NCI-H226 (cell line): ENCODE measurements at regions not wholly inside any gene's neighbourhood (a gene's known extent, or its start where the extent isn't known, plus 50 kb on each side); places are given as distances from the start of the nearest gene placed in this dataset.
"Not testable (repeated sequence)": the region's sequence is repeated elsewhere in the genome, so short reads cannot be mapped to it uniquely, and the experiment has no call there.

Source experiments
- DNase-seq: peaks from one replicate; pipeline ENCODE4 v3.0.0-alpha.2; 2015

DNA sequence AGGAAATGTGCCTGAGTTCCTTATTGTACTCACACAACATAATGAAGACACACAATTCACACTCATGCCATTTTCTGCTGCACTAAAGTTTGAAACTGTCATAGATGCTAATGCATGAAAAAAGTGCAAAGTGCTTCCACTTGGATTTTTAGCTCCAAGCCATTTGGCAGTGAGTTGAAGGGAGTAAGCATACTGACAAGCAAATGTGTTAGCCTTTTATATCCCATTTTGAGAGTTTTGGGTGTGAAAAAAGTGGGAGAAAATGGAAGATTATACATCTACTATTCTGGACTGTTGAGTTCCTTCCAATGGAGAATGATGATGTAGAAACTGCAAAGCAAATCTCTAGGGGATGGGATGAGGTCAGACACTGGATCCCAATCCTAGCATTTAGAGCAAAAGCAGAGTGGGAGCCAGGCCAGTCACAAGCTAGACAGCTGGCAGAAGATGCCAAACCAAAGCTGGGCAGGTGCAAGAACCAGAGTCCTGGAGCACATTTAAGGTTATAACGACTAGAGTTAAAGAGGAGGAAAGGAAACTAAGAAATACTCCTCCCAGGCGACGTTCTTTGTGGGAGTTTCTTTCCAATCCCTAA, 216.8 kb downstream of the FBXO8 start:
- DNase-seq: no peak

DNA sequence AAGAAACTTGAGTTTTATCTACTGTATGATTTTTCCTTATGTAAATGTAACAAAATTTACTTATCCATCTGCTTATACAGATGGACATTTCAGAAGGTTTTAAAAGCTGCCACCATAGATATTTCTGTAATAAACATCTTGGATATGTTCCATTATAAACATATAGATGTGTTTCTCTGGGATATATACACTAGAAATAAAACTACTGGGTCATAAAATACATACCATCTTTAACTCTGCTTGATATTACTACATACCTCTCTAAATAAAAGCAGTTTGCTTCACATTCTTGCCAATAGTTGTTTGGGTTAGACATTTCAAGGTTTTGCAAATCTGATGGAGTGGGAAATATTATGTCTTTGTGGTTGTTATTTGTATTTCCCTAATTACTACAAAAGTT, 220.6 kb downstream of the FBXO8 start:
- no peak for DNase-seq

DNA sequence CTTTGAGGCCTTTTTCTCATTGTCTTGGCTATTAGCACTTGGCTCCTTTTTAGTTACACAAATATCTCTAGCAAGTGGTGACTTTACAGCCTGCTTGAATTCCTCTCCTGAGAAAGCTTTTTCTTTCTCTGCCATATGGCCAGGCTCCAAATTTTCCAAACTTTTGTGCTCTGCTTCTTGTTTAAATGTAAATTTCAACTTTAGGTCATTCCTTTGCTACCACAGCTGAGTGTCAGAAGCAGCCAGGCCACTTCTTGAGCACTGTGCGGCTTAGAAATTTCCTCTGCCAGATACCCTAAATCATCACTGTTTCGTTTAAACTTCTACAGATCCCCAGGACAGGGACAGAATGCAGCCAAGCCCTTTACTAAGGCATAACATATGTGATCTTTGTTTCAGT, 222.4 kb downstream of the FBXO8 start:
- DNase-seq: no peak

DNA sequence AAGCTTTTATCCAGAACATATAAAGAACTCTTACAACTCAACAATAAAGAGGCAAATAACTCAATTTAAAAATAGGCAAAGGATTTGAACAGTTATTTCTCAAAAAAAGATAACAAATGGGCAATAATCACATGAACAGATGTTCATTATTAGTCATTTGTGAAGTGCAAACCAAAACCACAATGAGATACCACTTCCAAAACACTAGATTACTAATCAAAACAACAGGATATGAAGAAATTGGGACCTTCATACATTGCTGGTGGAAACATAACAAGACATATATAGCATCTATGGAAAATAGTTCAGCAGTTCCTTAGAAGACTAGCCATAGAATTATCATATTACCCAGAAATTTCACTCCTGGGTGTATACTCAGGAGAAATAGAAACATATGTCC, 224.6 kb downstream of the FBXO8 start:
- DNase-seq: no peak

DNA sequence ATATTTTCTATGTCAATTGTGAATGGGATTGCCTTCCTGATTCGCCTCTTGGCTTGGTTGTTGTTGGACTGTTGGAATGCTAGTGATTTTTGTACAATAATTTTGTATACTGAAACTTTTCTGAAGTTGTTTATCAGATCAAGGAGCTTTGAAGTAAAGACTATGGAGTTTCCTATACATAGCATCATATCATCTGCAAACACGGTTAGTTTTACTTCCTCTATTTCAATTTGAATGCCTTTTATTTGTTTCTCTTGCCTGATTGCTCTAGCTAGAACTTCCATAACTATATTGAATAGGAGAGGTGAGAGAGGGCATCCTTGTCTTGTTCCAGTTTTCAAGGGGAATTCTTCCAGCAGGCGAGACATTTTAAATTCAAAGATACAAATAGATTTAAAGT, 226.5 kb downstream of the FBXO8 start:
- no peak for DNase-seq

DNA sequence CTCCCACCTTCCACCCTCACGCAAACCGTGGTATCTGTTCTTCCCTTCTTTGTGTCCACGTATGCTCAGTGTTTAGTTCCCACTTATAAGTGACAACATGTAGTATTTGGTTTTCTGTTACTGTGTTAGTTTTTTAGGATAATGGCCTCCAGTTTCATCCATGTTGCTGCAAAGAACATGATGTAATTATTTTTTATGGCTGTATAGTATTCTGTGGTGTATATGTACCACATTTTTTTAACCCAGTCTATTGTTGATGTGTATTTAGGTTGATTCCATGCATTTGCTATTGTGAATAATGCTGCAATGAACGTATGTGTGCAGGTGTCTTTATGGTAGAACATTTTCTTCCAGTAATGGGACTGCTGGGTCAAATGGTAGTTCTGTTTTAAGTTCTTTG, 228.1 kb downstream of the FBXO8 start:
- DNase-seq: no peak

DNA sequence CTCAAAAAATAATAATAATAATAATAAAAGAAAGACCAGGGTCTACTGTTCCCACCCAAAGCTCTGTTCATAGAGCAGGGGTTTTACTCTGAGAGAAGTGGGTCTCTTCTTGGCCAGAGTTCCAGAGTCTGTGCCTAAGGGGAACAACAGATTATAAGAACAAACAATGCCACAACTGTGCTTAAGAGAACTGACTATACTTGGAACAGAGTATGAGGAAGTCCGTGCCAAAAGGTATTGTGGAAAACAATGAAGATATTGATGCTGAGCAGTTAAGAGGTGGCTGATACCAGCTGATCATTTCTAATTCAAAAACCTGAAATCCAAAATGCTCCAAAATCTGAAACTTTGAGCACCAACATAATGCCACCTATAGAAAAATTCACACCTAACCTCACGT, 229.6 kb downstream of the FBXO8 start:
- no peak for DNase-seq

DNA sequence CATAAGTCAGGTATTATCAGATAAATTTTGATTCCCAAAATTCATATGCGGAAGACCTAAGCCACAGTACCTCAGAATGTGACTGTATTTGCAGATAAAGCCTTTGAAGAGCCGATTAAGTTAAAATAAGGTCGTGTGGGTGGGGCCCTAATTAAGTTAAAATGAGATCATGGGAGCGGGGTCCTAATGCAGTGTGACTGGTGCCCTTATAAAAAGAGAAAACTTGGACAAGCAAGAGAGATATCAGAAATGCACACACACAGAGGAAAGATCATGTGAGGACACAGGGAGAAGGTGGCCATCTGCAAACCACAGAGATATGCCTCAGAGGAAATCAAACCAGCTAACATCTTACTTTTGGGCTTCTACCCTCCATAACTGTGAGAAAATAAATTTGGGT, 236.1 kb downstream of the FBXO8 start:
- DNase-seq: no peak

DNA sequence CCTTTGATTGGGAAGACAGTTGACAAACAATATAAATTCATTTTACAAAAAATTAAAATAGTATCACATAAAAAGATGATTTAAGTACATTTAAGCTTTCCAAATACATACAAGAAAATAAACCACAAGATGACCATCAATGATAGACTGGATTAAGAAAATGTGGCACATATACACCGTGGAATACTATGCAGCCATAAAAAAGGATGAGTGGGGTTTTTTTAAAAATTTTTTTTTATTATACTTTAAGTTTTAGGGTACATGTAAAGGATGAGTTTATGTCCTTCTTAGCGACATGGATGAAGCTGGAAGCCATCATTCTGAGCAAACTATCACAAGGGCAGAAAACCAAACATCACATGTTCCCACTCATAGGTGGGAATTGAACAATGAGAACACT, 237.6 kb downstream of the FBXO8 start:
- DNase-seq: not testable (repeated sequence)

DNA sequence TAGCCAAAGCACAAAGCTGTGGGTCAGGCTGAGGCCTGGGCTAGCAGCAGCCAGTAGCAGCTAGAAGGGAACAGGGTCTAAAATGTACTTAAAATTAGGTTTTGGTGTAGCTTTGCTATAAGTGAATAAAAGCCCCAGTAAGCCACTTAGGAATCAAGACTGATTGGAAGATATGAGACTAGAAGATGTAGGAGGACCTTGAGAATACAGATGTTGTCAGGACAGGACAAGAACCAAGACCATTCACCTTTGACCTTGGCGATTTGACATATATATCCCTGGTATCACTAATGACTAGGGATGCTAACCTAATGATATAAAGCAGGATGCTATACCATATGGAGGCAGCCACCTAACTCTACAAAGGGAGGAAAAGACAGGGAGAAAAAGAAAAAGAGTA, 238.1 kb downstream of the FBXO8 start:
- DNase-seq: no peak

DNA sequence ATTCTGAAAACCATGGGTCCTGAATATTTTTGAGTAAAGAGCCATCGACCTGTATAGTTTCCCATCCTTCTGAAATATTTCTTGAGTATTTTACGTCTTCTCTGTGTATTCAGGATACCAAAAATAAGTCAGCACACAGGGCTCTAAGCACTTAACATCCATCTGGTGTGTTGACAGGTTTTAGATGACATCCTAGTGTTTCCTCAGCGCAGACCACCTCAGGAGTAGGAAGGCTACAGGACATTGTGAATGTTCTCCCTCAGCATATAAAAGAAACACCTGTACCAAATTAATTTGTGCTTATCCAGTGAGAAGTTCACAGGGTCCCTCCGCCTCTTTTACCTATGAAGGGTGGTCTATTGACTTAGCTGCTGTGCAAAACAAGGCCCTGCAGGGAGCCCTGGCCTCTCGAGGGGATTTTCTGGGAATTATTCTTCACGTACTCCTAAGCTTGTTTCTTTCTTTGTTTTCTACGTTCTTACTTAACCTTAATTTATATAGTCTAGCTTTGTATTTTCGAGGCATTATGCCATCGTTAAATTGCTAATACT, 241.8 kb downstream of the FBXO8 start:
- no peak for DNase-seq

DNA sequence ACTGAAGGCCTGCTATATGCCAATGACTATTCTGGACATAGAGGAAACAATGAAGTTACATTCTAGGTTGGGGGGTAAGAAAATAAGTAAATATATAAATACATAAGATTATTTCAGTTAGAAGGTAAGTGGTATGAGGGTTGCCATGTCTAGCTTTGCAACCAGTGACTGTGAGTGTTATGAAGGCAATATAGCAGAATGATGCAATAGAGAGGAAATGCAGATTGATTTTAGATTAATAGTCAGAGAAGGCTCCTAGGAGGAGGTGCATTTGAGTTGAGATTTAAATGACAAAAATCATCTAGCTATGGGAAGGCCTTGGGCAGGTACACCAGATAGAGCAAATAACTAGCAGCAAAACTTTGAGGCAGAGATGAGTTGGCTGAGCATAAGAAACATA, 243.2 kb downstream of the FBXO8 start:
- no peak for DNase-seq

DNA sequence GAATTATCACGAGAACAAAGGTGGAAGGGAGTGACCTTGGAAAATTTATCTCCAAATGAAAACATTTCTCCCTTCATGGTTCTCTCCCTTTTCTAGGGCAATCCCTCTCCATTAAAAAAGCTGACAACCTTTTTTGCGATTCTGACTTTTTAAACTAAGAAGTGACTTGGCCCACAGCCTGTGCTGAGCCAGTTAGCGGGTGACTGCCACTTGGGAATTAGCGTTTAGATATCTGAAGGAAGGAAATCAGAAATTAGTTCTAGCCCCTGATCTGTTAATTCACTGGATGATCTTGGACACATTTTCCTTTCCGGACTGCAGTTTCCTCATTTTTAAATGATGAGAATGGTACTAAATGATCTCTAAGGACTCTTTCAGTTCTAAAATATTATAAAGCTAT, 245.0 kb downstream of the FBXO8 start:
- DNase-seq: no peak

DNA sequence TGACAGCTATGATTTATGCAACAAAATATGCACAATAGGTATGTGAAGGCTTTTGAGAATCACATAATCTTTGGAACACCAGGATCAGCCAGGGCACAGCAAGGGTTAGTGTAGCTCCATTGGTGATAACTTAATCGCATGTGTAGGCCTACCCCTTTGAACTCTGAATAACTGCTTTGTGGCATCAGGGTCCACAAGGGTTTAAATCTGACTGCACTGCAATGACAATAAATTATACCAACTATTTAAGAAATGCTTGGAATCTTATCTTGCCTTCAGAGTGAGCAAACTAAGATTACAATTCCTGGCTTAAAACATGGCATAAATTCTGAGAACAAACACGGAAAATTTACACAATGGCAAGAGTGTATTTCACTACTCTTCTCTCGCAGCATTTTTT, 245.8 kb downstream of the FBXO8 start:
- peak; percentile 56 for DNase-seq

DNA sequence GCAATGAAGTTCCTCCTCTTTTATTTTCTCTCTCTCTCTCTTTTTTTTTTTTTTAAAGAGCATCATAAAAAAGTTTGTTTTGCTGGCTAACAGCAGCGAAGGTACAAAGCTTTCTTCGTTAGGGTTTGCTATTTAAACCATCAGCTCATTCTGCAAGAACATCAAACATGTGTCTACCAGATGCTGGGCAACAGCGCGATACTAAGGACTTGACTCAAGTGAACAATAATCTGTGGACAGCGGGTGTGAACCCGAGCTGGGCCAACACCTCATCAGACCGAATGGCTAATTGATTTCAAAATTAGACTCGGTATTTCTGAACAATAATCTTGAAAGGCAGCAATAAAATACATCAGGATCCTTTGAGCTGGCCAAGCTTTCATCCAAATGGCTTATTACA, 246.4 kb downstream of the FBXO8 start:
- no peak for DNase-seq

DNA sequence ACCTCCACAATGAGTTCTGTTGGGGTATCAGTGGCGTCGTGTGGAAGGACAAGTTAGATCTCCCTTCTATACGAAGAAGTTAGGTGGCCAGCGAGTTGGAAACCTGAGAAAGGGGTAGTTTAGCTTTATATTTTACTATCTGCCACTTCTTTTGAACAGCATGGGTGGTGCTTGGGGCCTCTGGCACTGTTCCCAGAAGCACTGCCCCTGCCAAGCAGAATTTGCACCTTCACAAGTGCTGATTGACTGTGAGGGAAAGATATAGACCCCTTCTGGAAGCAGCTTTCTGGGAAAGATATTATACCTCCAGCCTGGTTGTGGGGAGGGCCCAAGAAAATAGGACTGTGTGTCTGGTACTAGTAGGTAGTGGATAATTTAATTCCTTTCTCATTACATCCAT, 246.9 kb downstream of the FBXO8 start:
- no peak for DNase-seq

DNA sequence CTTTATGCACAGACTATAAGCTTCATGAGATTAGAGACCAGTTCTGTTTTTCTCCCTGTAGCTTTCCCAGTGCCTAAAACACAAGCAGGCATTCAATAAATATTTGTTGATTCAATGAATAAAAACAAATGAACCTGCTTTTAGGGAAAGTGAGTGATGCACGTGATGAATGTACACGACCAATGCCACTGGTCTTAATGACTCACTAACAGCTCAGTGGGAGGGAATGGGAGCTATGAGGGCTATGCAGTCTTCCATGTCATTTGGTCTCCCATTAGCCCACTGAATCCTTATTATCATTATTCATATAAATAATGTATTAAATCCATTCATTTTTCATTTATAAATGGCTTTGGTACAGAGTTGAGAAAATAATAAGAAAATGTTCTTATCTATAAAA, 247.4 kb downstream of the FBXO8 start:
- peak; percentile 39 for DNase-seq

DNA sequence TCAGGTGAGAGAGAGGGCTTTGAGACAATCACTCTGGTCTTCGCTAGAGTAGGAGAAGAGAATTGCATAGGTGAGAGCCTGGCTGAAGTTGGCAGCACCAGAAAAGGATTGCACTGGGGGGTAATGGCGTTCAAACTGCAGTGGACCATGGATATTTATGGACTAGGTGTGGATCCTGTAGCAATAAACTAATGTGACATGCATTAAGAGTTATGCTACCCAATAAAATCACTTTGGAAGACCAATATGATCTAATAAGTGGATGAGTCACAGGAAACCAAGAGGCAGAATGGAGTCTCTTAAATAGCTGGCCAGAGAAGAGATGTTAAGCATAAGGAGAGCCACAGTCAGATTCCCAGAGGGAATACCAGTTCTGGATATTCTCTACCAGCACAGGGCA, 259.8 kb downstream of the FBXO8 start:
- DNase-seq: peak; percentile 40

DNA sequence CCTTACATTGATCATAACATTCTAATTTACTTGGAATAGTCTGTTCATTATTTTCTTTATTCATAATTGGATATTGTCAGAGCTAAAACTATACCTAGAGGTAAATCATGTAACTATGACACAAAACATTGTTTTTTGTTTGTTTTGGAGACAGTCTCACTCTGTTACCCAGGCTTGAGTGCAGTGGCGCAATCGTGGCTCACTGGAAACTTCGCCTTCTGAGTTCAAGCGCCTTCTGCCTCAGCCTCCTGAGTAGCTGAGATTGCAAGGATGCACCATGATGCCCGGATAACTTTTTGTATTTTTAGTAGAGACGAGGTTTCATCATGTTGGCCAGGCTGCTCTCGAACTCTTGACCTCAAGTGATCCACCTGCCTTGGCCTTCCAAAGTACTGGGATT, 265.2 kb downstream of the FBXO8 start:
- DNase-seq: no peak

DNA sequence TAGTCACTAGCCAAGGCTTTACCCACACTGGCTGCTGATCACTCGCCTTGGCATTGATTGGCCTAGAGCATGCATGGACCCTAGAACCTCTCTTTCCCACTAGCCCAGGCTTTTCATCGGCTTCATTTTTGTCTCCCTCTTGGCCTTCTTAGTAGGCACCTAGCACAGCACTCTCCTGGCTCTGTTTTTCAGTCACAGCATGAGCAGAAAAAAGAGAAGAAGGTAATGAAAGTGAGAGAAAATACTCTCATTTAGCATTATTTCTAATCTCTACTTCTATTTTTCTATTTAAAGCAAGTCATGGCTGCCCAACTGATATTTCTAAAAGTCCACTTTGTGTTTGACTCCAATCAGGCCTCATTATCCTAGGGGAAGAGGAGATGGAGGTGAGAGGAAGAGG, 267.2 kb downstream of the FBXO8 start:
- no peak for DNase-seq

DNA sequence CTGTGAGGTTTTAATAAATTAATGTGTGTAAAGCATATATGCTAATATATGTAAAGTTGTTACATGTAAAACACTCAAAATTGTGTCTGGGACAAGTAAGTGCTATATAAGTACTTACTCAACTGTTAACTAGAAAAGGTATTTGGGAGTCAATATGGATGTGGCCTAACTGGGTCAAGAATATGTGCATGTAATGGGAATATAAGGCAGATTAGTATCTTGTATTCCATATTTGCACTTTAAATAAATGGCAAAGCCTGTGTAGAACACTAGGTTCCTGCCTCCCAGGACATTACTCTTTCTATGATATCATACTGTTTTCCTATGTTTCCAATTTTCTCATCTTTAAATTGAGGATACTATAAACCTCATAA, 270.6 kb downstream of the FBXO8 start:
- no peak for DNase-seq

DNA sequence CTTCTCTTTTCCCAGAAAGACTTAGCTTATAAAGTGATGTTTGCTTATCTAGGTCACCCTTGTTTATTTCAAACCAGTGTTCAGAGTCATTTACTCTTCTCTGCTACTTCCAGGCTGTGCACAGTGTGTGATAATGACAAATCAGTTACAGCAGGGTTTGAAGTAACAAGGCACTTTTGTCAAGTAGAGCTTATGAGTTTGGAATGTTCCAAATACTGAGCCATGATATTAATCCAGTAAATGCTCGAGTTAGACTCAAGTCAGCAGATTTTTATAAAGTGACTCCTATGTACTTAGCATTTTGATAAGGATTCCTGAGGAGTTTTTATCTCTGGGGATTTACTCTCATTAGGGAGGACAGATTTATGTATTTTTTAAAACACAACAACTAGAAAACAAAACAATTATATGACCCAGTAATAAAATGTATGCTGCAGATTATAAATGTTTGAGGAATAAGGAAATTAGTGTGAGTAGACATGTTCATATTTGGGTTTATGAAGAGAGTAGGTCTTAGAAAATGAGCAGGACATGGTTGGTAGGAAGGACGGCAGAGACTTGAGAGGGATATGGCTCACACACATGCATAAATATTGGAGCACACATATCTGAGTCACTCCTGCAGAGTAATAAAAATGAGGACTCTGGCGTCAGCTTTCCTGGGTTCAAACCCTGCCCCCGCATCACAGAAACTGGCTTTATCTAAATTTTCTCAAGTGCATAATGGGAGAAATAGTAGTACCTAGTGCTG, 271.2 kb downstream of the FBXO8 start:
- peak; percentile 31 for DNase-seq

DNA sequence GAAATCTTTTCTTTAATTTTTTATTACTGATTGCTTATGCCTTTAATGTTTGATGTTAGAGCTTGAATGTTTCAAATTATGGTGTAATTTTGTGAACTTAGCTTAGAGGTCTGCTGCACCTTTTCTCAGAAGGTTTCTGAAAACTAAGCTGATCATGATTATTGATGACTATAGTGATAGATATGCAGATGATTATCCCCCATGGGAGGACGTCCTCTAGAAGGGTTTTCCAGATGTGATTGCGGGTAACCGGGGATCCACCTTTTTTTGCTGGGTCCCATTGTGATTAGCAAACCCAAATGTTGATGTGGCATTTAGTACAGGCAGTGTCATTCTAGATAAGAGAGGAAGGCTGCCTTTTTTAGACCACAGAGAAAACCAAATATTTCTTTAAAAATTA, 272.9 kb downstream of the FBXO8 start:
- no peak for DNase-seq

DNA sequence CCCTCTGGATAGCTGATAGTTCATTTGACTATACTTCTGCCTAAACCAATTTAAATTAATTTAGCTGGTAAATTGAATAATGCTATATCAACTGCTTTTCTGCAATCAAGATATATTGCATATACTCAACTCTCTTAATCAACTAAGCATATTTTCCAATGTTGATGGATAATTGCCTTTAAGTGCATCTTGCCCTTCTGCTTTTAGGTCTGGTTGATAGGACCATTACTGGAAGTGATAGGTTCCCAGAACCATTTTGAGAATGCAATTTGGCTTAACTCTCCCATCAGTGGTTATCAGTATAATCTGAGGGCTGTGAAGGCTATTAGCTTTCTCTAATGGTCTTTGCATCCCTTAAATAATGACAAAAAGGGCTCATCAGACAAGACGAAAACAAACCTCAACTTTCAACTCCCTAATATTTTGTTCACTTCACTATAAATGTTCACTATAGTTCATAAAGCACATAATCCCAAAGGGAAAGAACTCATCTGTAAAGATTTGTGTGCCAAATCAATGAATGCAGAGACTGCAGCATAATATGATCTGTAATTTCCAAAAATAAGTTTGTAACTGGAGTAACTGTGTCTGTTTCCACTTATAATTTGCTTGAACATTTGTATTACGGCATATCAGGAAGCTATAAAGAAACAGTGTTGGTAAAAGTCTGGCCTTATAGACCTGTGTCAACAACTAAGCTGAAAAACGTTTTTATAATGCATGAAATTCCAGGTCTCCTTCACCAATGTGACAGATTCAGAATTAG, 273.6 kb downstream of the FBXO8 start:
- DNase-seq: no peak
